T-helper 1 cell treated with Interleukin-12 subunit alpha and Interleukin-12 subunit beta and Interleukin-4 antibody, amounts not matched to agents 30 ng/mL and 1 ng/mL, for 36 hours (primary cell): ENCODE measurements at regions not wholly inside any gene's neighbourhood (a gene's known extent, or its start where the extent isn't known, plus 50 kb on each side); places are given as distances from the start of the nearest gene placed in this dataset.
"Not testable (repeated sequence)": the region's sequence is repeated elsewhere in the genome, so short reads cannot be mapped to it uniquely, and the experiment has no call there.

Experiments
- intact Hi-C: fragments of 100-400 bp; cut with micrococcal nuclease; formaldehyde crosslinking; loops from one replicate; pipeline ENCODE4 v1.15.1; 2024

GRCh38 chr16:17560548-17560947 is 89.8 kb upstream of the XYLT1 start:
- intact Hi-C loops = no loop called here

GRCh38 chr16:17559394-17559793 is 88.6 kb upstream of the XYLT1 start:
- intact Hi-C loops = loop anchor here (5.0 kb wide), 1 partner anchor 1198 kb away; no protein-coding TSS in a partner anchor

- intact Hi-C loops = loop anchor here (5.0 kb wide), 1 partner anchor 1199 kb away; no protein-coding TSS in a partner anchor
Observed at GRCh38 chr16:17557949-17558348, 87.2 kb upstream of the XYLT1 start.

- intact Hi-C loops = loop anchor here (5.0 kb wide), 1 partner anchor 1200 kb away; no protein-coding TSS in a partner anchor
Observed at GRCh38 chr16:17557480-17557879, 86.7 kb upstream of the XYLT1 start.

GRCh38 chr16:17556276-17557052 is 85.7 kb upstream of the XYLT1 start:
- intact Hi-C loops = loop anchor here (5.0 kb wide), 1 partner anchor 1201 kb away; no protein-coding TSS in a partner anchor

GRCh38 chr16:17555176-17555575 is 84.4 kb upstream of the XYLT1 start:
- intact Hi-C loops = loop anchor here (5.0 kb wide), 1 partner anchor 1202 kb away; no protein-coding TSS in a partner anchor

- intact Hi-C loops = no loop called here
Observed at GRCh38 chr16:17552351-17552750, 81.6 kb upstream of the XYLT1 start.

- intact Hi-C loops = not testable (repeated sequence)
Observed at GRCh38 chr16:17551682-17552081, 80.9 kb upstream of the XYLT1 start.

GRCh38 chr16:17548825-17549224 is 78.1 kb upstream of the XYLT1 start:
- intact Hi-C loops = no loop called here

GRCh38 chr16:17544785-17545184 is 74.0 kb upstream of the XYLT1 start:
- intact Hi-C loops = no loop called here

- intact Hi-C loops = no loop called here
Observed at GRCh38 chr16:17544304-17544703, 73.5 kb upstream of the XYLT1 start.

GRCh38 chr16:17543073-17543472 is 72.3 kb upstream of the XYLT1 start:
- intact Hi-C loops = no loop called here

- intact Hi-C loops = no loop called here
Observed at GRCh38 chr16:17541324-17541723, 70.6 kb upstream of the XYLT1 start.

- intact Hi-C loops = no loop called here
Observed at GRCh38 chr16:17538927-17539326, 68.2 kb upstream of the XYLT1 start.

GRCh38 chr16:17532338-17532995 is 61.7 kb upstream of the XYLT1 start:
- intact Hi-C loops = no loop called here

GRCh38 chr16:17529982-17530760 is 59.4 kb upstream of the XYLT1 start:
- intact Hi-C loops = loop anchor here (1.0 to 2.0 kb wide), 4 partner anchors 53 to 292 kb away; partner anchors contain the start of gene XYLT1

GRCh38 chr16:17526956-17527937 is 56.5 kb upstream of the XYLT1 start:
- intact Hi-C loops = no loop called here

- intact Hi-C loops = no loop called here
Observed at GRCh38 chr16:17524656-17525055, 53.9 kb upstream of the XYLT1 start.

- intact Hi-C loops = no loop called here
Observed at GRCh38 chr16:17520561-17520960, 49.8 kb upstream of the XYLT1 start.
